ENCODE measurements at regions not wholly inside any gene's neighbourhood (a gene's known extent, or its start where the extent isn't known, plus 50 kb on each side); places are given as distances from the start of the nearest gene placed in this dataset.
"Not testable (repeated sequence)": the region's sequence is repeated elsewhere in the genome, so short reads cannot be mapped to it uniquely, and the experiment has no call there.

DNA sequence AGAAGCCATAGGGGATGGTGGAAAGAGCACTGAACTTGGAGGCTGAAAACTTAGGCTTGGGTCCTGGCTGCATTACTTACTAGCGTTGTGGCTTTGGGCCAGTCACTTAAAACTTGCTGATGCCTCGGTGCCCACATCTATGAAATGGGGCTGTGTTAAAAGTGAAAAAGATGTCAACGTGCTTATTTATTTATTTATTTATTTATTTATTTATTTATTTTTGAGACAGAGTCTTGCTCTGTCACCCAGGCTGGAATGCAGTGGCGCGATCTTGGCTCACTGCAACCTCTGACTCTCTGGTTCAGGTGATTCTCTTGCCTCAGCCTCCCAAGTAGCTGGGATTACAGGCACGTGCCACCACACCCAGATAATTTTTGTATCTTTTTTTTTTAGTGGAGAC lies 94.3 kb downstream of the MRM1 start:
- not testable (repeated sequence) for DNase-seq (ENCODE audit: low read depth)

GRCh38 chr17:36696805-36697204 lies 95.4 kb downstream of the MRM1 start:
- no peak for DNase-seq (ENCODE audit: low read depth)

- no peak for DNase-seq (ENCODE audit: low read depth)
These were observed 96.6 kb downstream of the MRM1 start for GRCh38 chr17:36697903-36698530.

DNA sequence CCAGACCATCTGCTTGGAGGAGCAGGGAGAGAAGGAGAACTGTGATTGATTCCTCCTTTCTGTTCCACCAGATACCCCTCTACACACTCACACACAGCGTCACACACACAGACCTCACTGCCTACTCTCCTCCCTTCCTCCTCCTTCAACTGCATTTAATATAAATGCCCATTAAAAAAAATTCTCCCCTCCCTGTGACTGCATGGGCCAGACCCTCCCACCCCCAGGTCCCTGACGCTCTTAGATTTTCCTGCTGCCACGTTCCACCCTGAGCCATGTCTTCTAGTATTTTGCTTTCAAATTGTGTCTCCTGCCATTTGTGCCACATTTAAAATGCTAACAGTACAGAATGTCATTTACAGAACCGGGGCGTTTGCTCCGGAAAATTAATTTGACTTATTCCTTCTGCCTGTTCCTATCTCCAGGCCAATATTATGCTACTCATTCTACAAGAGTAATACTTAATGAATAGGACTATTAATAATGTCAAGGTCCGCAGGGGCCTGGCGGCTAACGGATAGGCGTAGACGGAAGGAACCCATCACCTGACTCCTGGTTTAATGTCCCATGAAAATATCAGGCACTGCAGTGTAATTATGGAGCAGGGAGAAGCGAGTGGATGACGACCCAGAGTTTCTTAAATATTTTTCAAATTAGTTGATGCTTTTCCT lies 100.2 kb downstream of the MRM1 start:
- no peak for DNase-seq (ENCODE audit: low read depth)

GRCh38 chr17:36702636-36703035 lies 101.3 kb downstream of the MRM1 start:
- DNase-seq (ENCODE audit: low read depth): no peak

DNA sequence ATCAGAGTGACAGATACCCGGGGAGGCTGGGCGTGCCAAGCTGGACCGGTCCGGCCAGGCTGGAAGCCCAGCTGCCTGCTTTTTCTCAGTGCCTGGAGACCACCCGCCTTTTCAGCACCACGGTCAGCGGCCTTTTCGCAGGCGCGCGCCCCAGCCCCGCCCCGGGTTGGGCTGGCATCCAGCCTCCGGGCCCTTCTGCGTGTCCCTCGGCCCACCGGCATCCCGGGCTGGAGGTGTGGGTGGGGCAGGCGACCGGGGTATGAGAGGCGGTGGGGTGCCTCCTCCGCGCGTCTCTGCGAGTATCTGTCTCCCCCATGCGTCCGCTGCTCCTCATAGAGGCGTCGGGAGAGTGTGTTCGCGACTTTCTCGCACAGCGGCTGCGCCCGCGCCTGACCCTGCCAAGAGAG lies 102.5 kb downstream of the MRM1 start:
- DNase-seq (ENCODE audit: low read depth): peak; percentile 43

- no peak for DNase-seq (ENCODE audit: low read depth)
These were observed 104.0 kb downstream of the MRM1 start for GRCh38 chr17:36705283-36705795.

DNA sequence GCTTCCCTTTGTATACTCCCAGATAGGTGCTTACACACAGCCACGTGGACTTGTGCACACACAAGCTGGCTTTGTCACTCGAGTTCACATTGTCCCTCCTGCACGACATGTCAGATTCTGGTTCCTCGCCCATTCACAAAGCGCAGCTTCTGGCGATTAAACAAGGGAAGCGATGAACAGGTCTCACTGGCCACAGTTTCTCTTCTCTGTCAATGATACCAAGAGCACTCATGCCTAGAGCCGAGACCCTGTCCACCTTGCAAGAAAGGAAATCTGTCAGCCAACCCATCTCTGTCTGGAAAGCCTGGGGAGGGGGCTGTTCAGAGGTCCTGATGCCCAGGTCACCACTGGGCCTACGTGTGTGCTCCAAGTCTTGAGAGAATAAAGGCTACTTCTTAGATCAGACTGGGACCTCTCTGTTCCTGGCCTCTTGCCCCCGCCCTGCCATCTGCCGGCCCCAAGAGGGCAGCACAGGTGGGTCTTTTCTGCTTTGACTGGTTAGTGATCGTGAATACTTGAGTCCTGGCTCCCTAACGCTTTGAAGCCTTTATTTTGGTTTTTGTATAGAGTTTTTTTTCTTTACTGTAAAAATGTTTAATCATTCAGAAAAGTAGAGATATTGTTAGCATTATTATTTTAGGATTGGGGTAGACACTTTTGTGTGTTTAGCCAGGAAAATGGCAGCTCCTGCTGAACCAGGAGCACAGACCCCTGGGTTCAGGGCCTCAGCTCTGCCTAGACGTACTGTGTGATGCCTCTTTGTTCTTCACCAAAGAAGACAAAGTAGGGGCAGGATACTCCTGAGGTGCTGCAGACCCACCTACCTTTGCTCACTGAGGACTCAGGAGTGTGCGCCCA lies 104.7 kb downstream of the MRM1 start:
- DNase-seq (ENCODE audit: low read depth): peak; percentile 45

- no peak for DNase-seq (ENCODE audit: low read depth)
These were observed 106.5 kb downstream of the MRM1 start for GRCh38 chr17:36707904-36708303.

GRCh38 chr17:36714789-36715188 lies 113.4 kb downstream of the MRM1 start:
- no peak for DNase-seq (ENCODE audit: low read depth)

DNA sequence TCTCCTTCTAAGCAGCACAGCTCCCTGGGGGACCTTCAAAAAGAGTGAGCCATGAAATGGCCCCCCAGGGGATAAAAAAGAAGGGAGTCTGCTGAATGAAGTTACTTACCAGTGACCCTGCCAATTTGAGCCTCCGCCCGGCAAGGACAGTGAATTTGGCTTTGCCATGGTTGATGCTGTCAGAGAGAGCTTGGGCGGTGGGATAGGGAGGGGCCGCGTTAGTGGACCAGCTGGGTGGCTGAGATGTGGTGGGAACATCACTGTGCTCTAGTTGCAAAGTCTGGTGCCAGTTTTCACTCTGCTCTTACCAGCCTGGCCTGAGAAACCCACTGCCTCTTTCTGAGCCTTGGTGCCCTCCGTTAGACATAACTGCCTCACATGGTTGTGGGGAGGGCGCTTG lies 114.6 kb downstream of the MRM1 start:
- no peak for DNase-seq (ENCODE audit: low read depth)

- DNase-seq (ENCODE audit: low read depth): no peak
These were observed 115.7 kb downstream of the MRM1 start for GRCh38 chr17:36717088-36717487.

DNA sequence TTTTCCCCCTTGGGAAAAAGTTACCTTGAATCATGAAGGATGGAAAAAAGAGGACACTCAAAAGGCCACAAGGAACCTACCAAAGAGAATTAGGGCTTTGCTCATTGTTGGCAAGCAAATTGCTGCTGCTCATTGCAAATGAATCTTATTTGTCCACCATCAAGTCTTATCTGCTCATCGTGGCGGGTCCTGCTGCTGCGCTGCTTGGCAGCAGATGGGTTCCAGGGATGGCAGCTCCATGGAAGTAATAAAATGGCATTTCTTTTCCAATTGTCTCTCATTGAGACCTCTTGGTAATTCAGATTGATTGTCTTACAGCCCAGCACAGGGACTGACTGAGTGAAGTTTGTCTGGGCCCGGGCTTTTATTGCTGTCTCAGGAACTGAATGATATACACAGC lies 118.7 kb downstream of the MRM1 start:
- DNase-seq (ENCODE audit: low read depth): no peak

GRCh38 chr17:36721560-36722120 lies 120.3 kb downstream of the MRM1 start:
- no peak for DNase-seq (ENCODE audit: low read depth)

DNA sequence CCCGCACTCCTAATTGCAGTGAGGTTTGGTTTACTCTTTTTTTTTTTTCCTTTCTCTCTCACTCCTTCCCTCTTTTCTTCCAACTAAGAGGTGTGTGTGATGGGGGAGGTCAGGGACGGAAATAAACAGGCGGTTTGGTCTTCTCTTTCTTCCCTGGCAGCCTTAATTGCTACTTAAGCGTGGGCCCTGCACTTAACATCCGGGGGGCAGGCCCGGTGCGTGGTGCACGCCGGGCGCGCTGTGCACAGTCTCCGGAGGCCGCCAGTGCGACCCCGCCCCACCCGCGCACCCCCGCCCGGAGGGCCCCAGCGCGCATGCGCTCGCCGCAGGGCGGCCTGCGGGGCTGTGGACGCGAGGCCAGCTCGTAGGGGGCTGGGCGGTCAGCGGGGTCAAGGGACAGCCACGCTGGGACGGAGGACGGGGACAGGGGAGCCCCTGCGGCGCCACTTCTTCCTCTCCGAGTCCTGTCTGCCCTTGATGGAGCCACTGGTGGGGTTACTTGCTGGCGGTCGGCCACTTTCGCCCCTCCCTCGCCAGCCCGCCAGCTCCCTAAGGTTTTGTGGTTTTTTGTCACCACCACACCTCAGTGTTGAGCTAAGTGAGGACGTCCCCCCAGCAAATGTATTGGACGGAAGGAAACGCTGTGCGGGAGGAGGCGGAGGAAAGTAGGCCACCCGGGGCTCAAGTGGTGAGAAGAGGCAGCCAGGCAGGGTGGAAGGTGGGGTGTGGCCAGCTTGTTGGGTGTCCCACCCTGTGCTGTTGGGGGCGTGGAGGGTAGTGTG lies 120.9 kb downstream of the MRM1 start:
- peak; percentile 82 for DNase-seq (ENCODE audit: low read depth)

DNA sequence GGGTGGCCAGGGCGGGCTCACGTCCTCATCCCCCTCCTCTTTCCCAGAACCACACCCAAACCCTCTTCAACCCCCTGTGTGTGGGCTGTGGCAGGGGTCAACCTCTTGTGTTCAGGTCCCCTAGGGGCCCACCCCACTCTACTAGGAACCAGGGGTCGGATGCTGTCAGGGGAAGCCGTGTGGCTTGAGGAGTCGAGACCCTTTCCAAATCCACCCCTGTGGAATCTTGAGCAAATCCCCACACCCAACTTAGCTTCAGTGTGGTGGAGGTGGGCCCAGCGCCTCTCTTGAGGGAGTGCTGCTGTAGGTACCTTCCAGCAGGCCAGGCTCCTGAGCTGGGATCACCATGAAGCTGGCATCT lies 121.5 kb downstream of the MRM1 start:
- DNase-seq (ENCODE audit: low read depth): no peak

- no peak for DNase-seq (ENCODE audit: low read depth)
These were observed 122.2 kb downstream of the MRM1 start for GRCh38 chr17:36723459-36724025.

- DNase-seq (ENCODE audit: low read depth): no peak
These were observed 124.8 kb downstream of the MRM1 start for GRCh38 chr17:36726199-36726598.

DNA sequence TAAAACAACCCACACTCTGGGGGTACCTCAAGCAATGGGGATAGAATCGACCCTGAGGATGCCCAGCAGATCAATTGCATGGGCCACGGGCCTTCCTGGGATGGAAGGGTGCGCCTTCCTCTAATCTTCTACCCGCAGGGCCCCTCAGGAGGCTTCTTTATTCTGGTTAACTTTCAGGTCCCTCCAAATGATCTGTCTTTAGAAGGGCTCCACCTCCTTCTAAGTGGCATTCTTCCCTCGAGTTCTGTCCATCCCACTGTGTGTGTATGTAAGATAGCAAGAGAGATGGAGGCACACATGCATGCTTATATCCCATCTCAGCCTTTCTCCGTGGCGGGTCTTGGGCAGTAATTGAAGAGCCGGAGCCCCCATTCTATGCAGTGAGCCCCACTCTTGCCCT lies 125.7 kb downstream of the MRM1 start:
- no peak for DNase-seq (ENCODE audit: low read depth)

DNA sequence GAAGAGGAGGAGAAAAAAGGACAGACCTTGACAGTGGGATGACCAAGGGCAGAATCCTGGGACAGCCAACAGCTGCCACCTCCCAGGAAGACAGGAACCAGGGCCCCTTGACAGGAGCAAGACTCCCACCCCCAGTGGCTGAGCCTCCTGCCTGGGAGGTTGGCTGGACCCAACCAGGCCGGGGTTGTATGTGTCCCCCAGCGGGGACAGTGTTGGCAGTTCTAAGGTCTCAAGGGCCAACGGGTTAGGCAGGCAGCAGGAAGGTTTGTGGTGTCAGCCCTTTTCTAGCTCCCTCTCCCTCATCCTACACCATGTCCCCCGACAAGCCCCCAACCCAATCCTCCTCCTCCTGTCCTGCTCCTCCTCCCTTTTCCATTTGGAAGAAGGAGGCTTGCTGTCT lies 126.2 kb downstream of the MRM1 start:
- no peak for DNase-seq (ENCODE audit: low read depth)

Data from activated T-cell treated with anti-CD3 and anti-CD28 coated beads for 48 hours (primary cell).